GM19395 (cell line): ENCODE measurements at regions not wholly inside any gene's neighbourhood (a gene's known extent, or its start where the extent isn't known, plus 50 kb on each side); places are given as distances from the start of the nearest gene placed in this dataset.

ENCODE experiments used
- ATAC-seq: cut with Tn5 transposase; IDR thresholded peaks from one replicate; pipeline ENCODE4 v1.9.1; 2021; ENCODE audit warnings: mild to moderate bottlenecking, moderate library complexity; ENCODE audit not compliant: unreplicated experiment

GRCh38 chr1:101098327-101098726 lies 72.7 kb upstream of the DPH5 start:
- ATAC-seq: no peak

- ATAC-seq: no peak
Observed at GRCh38 chr1:101089613-101090338, 64.2 kb upstream of the DPH5 start.

- ATAC-seq: no peak
Observed at GRCh38 chr1:101088431-101088830, 62.8 kb upstream of the DPH5 start.

- no peak for ATAC-seq
Observed at GRCh38 chr1:101086783-101087182, 61.2 kb upstream of the DPH5 start.

GRCh38 chr1:101081496-101082488 lies 56.2 kb upstream of the DPH5 start:
- peak; percentile 88 for ATAC-seq

GRCh38 chr1:101080859-101081258 lies 55.3 kb upstream of the DPH5 start:
- no peak for ATAC-seq

GRCh38 chr1:101079341-101079740 lies 53.8 kb upstream of the DPH5 start:
- no peak for ATAC-seq

GRCh38 chr1:101077849-101078248 lies 52.3 kb upstream of the DPH5 start:
- ATAC-seq: no peak

- no peak for ATAC-seq
Observed at GRCh38 chr1:101075926-101076325, 50.3 kb upstream of the DPH5 start.
